Stomach (tissue), 4 donors: ENCODE measurements at regions not wholly inside any gene's neighbourhood (a gene's known extent, or its start where the extent isn't known, plus 50 kb on each side); places are given as distances from the start of the nearest gene placed in this dataset.

Experiments used
- CTCF ChIP-seq, 7 experiments: fragments of 450-650 bp in 4 of 7; fragments of 200-600 bp in 3 of 7; sonication (generic) in 3 of 7; IDR thresholded peaks; one replicate each; pipeline ENCODE4 v1.5.1; 2016 to 2019; ENCODE audit warnings: antibody characterized with exemption in 7 of 7, control low read depth in 2 of 7, mild to moderate bottlenecking in 1 of 7
- EP300 ChIP-seq: sonication (generic); formaldehyde crosslinking; IDR thresholded peaks from one replicate; pipeline ENCODE4 v1.6.1; 2017; ENCODE audit warnings: antibody characterized with exemption
- POLR2A ChIP-seq, 4 donors: fragments of 450-650 bp; IDR thresholded peaks; one replicate each; pipeline ENCODE4 v1.6.1; 2016; ENCODE audit warnings: antibody characterized with exemption in 4 of 4, control low read depth in 2 of 4, mild to moderate bottlenecking in 1 of 4, moderate library complexity in 1 of 4
- POLR2AphosphoS5 ChIP-seq, 3 donors: sonication (generic); formaldehyde crosslinking; IDR thresholded peaks; one replicate each; pipeline ENCODE4 v1.6.1; 2016; ENCODE audit warnings: antibody characterized with exemption in 3 of 3

- no peak for TF ChIP-seq POLR2A (IDR thresholded peaks at IDR 0.05)
- TF ChIP-seq CTCF (IDR thresholded peaks at IDR 0.05) = no peak
- TF ChIP-seq EP300 = no peak
- no peak for TF ChIP-seq POLR2AphosphoS5 (IDR thresholded peaks at IDR 0.05)
Measured at GRCh38 chr12:91744597-91744996, 401.0 kb downstream of the BTG1 start.
